ENCODE measurements at regions not wholly inside any gene's neighbourhood (a gene's known extent, or its start where the extent isn't known, plus 50 kb on each side); places are given as distances from the start of the nearest gene placed in this dataset.

DNA sequence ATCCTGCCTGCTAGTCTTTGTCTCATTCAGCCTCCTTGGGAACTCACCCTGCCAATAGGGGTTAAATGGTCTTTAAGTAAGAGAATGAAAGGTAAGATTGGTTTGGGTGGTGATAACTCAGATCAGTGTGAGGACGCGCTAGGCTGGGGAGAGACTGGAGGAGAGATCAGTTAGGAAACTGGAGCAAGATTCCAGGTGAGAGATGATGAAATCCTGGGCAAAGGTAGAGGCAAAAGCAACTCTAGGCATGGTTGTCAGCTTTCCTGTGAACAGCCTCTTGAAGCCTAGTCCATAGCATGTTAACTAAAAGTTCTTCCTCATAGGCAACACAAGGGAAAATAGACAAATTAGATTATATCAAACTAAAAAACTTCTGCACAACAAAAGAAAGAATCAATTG is 145.2 kb upstream of the ANKRD28 start:
- TF ChIP-seq, protein P1, sequence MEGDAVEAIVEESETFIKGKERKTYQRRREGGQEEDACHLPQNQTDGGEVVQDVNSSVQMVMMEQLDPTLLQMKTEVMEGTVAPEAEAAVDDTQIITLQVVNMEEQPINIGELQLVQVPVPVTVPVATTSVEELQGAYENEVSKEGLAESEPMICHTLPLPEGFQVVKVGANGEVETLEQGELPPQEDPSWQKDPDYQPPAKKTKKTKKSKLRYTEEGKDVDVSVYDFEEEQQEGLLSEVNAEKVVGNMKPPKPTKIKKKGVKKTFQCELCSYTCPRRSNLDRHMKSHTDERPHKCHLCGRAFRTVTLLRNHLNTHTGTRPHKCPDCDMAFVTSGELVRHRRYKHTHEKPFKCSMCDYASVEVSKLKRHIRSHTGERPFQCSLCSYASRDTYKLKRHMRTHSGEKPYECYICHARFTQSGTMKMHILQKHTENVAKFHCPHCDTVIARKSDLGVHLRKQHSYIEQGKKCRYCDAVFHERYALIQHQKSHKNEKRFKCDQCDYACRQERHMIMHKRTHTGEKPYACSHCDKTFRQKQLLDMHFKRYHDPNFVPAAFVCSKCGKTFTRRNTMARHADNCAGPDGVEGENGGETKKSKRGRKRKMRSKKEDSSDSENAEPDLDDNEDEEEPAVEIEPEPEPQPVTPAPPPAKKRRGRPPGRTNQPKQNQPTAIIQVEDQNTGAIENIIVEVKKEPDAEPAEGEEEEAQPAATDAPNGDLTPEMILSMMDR (IDR thresholded peaks at IDR 0.05) = no peak
- no peak for TF ChIP-seq POLR2A (IDR thresholded peaks at IDR 0.05)
